ENCODE measurements at regions not wholly inside any gene's neighbourhood (a gene's known extent, or its start where the extent isn't known, plus 50 kb on each side); places are given as distances from the start of the nearest gene placed in this dataset.

GRCh38 chr9:28260330-28260729 lies 687.0 kb upstream of the C9orf72 start:
- no peak for TF ChIP-seq CTCF (IDR thresholded peaks at IDR 0.05)
- no peak for TF ChIP-seq POLR2AphosphoS5 (IDR thresholded peaks at IDR 0.05; ENCODE audit: low read depth, low read length)
- no peak for TF ChIP-seq REST (IDR thresholded peaks at IDR 0.05; ENCODE audit: insufficient read depth in 1 of 2, low read depth in 2 of 2, low read length in 1 of 2)
